ENCODE measurements at regions not wholly inside any gene's neighbourhood (a gene's known extent, or its start where the extent isn't known, plus 50 kb on each side); places are given as distances from the start of the nearest gene placed in this dataset.

DNA sequence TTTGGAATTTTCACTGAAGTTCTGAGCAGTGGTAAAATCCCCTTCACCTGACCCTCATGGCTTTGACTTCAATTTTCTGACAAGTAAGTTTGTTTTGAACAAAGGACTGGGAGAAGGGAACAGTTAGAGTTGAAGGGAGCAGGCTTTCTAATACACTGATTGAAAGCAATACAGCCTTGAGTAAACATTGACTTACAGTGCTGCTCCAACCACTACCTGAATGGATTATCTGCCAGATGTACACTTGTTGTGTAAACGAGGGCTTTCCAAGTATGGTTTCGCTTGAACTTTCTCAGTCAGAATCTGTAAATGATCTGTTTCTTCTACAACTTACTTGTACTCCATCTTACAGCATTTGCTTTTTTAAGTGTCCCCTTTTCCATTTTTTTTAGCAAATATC lies 1414.9 kb upstream of the NUDT12 start:
- TF ChIP-seq GATA2 (IDR thresholded peaks at IDR 0.05; ENCODE audit: low read depth, low read length), result no peak
- TF ChIP-seq GATA3 (IDR thresholded peaks at IDR 0.05; ENCODE audit: low read depth, low read length), result no peak
